GM12864 (cell line): ENCODE measurements at regions not wholly inside any gene's neighbourhood (a gene's known extent, or its start where the extent isn't known, plus 50 kb on each side); places are given as distances from the start of the nearest gene placed in this dataset.
A peak's percentile ranks its signal among the peaks of the same experiment; 100 is the strongest.

Experiments used
- DNase-seq: peaks from one replicate; pipeline ENCODE4 v3.0.0-alpha.2; 2011; ENCODE audit warnings: low read depth
- H3K4me3 ChIP-seq: 2 replicates; pipeline ENCODE4 v1.5.1; 2011; ENCODE audit warnings: mild to moderate bottlenecking, low read depth, low read length, control low read depth
- CTCF ChIP-seq: IDR thresholded peaks from 2 replicates; pipeline ENCODE4 v1.5.1; 2011; ENCODE audit warnings: low read depth, mild to moderate bottlenecking, moderate library complexity, low read length, control low read depth, inconsistent platforms; ENCODE audit errors: missing control alignments

- no peak for DNase-seq
- TF ChIP-seq CTCF: peak; percentile 64
- H3K4me3 ChIP-seq: no peak overlapping the region
Measured at GRCh38 chr14:83300476-83301064, 1766.9 kb upstream of the SEL1L start.

GRCh38 chr14:83301791-83302190 is 1768.1 kb upstream of the SEL1L start:
- no peak for TF ChIP-seq CTCF
- DNase-seq: no peak
- H3K4me3 ChIP-seq: no peak overlapping the region

GRCh38 chr14:83309211-83309610 is 1775.6 kb upstream of the SEL1L start:
- H3K4me3 ChIP-seq: no peak overlapping the region
- no peak for DNase-seq
- no peak for TF ChIP-seq CTCF

GRCh38 chr14:83309833-83310232 is 1776.2 kb upstream of the SEL1L start:
- DNase-seq: no peak
- TF ChIP-seq CTCF: no peak
- no peak overlapping the region for H3K4me3 ChIP-seq

GRCh38 chr14:83312511-83312910 is 1778.9 kb upstream of the SEL1L start:
- H3K4me3 ChIP-seq: no peak overlapping the region
- DNase-seq: no peak
- TF ChIP-seq CTCF: no peak

- H3K4me3 ChIP-seq: no peak overlapping the region
- no peak for TF ChIP-seq CTCF
- DNase-seq: no peak
Measured at GRCh38 chr14:83314764-83315163, 1781.1 kb upstream of the SEL1L start.

GRCh38 chr14:83316356-83316755 is 1782.7 kb upstream of the SEL1L start:
- TF ChIP-seq CTCF: no peak

More at GRCh38 chr14:83316356-83316755, 1782.7 kb upstream of the SEL1L start:
- DNase-seq: no peak
- H3K4me3 ChIP-seq: no peak overlapping the region
